ENCODE measurements at regions not wholly inside any gene's neighbourhood (a gene's known extent, or its start where the extent isn't known, plus 50 kb on each side); places are given as distances from the start of the nearest gene placed in this dataset.
A peak's percentile ranks its signal among the peaks of the same experiment; 100 is the strongest.
"Not testable (repeated sequence)": the region's sequence is repeated elsewhere in the genome, so short reads cannot be mapped to it uniquely, and the experiment has no call there.

GRCh38 chr14:21861153-21861552, 187.5 kb upstream of the OR4E1 start:
- no peak overlapping the region for H3K4me2 ChIP-seq (ENCODE audit: low read length)
- H4K20me1 ChIP-seq (ENCODE audit: insufficient read depth, low read length): no peaks in the 10 kb centered on the region
- no peak overlapping the region for H3K9ac ChIP-seq (ENCODE audit: low read length)
- TF ChIP-seq EZH2phosphoT487 (IDR thresholded peaks at IDR 0.05; ENCODE audit: low read depth): no peak
- TF ChIP-seq CTCF (IDR thresholded peaks at IDR 0.05; ENCODE audit: low read depth, low read length): no peak
- H3K27ac ChIP-seq (ENCODE audit: low read length): no peak overlapping the region
- H3K27me3 ChIP-seq (ENCODE audit: low read depth, low read length): peaks cover 34% of the 10 kb centered on the region
- H3K4me1 ChIP-seq (ENCODE audit: low read length): peaks cover 28% of the 10 kb centered on the region
- H3K4me3 ChIP-seq (ENCODE audit: low read length): no peak overlapping the region
- no peaks in the 10 kb centered on the region for H3K79me2 ChIP-seq (ENCODE audit: low read length)
- no peaks in the 10 kb centered on the region for H3K9me3 ChIP-seq (ENCODE audit: insufficient read depth, low read length)
- no peak overlapping the region for H2AFZ ChIP-seq (ENCODE audit: low read depth, low read length)
- H3K36me3 ChIP-seq (replicated peaks; ENCODE audit: low read depth, low read length): no peaks in the 10 kb centered on the region

GRCh38 chr14:21860172-21860571, 186.6 kb upstream of the OR4E1 start:
- Histone ChIP-seq H3K79me2 (ENCODE audit: low read length) (no peaks in the 10 kb centered on the region), H3K9ac (ENCODE audit: low read length) (no peak overlapping the region), H3K27me3 (ENCODE audit: low read depth, low read length) (peaks cover 35% of the 10 kb centered on the region), H4K20me1 (ENCODE audit: insufficient read depth, low read length) (no peaks in the 10 kb centered on the region), H2AFZ (ENCODE audit: low read depth, low read length) (no peak overlapping the region), H3K4me3 (ENCODE audit: low read length) (no peak overlapping the region), H3K36me3 (replicated peaks; ENCODE audit: low read depth, low read length) (no peaks in the 10 kb centered on the region), H3K4me1 (ENCODE audit: low read length) (peaks cover 28% of the 10 kb centered on the region), H3K4me2 (ENCODE audit: low read length) (no peak overlapping the region), H3K9me3 (ENCODE audit: insufficient read depth, low read length) (no peaks in the 10 kb centered on the region), H3K27ac (ENCODE audit: low read length) (no peak overlapping the region)
- TF ChIP-seq EZH2phosphoT487 (IDR thresholded peaks at IDR 0.05; ENCODE audit: low read depth): no peak
- TF ChIP-seq CTCF (IDR thresholded peaks at IDR 0.05; ENCODE audit: low read depth, low read length): peak; percentile 80

GRCh38 chr14:21852775-21853174, 179.2 kb upstream of the OR4E1 start:
- peak overlapping the region; percentile 82; the same call in 1 of the 2 replicates for H2AFZ ChIP-seq (ENCODE audit: low read depth, low read length)
- H3K79me2 ChIP-seq (ENCODE audit: low read length): no peaks in the 10 kb centered on the region
- no peak overlapping the region for H3K27ac ChIP-seq (ENCODE audit: low read length)
- no peak overlapping the region for H3K4me3 ChIP-seq (ENCODE audit: low read length)
- H3K4me1 ChIP-seq (ENCODE audit: low read length): peaks cover 3% of the 10 kb centered on the region; the same call in 1 of the 2 replicates
- H3K9ac ChIP-seq (ENCODE audit: low read length): no peak overlapping the region
- no peaks in the 10 kb centered on the region for H3K36me3 ChIP-seq (replicated peaks; ENCODE audit: low read depth, low read length)
- no peaks in the 10 kb centered on the region for H3K9me3 ChIP-seq (ENCODE audit: insufficient read depth, low read length)
- no peak for TF ChIP-seq CTCF (IDR thresholded peaks at IDR 0.05; ENCODE audit: low read depth, low read length)
- TF ChIP-seq EZH2phosphoT487 (IDR thresholded peaks at IDR 0.05; ENCODE audit: low read depth): no peak
- no peak overlapping the region; the same call in 1 of the 2 replicates for H3K4me2 ChIP-seq (ENCODE audit: low read length)
- peaks cover 46% of the 10 kb centered on the region for H3K27me3 ChIP-seq (ENCODE audit: low read depth, low read length)
- H4K20me1 ChIP-seq (ENCODE audit: insufficient read depth, low read length): no peaks in the 10 kb centered on the region

GRCh38 chr14:21852061-21852664, 178.5 kb upstream of the OR4E1 start:
- Histone ChIP-seq H3K9me3 (ENCODE audit: insufficient read depth, low read length) (no peaks in the 10 kb centered on the region), H3K4me1 (ENCODE audit: low read length) (peaks cover 4% of the 10 kb centered on the region; the same call in 1 of the 2 replicates), H3K27me3 (ENCODE audit: low read depth, low read length) (peaks cover 40% of the 10 kb centered on the region), H3K9ac (ENCODE audit: low read length) (no peak overlapping the region), H3K4me3 (ENCODE audit: low read length) (no peak overlapping the region), H3K27ac (ENCODE audit: low read length) (no peak overlapping the region), H4K20me1 (ENCODE audit: insufficient read depth, low read length) (no peaks in the 10 kb centered on the region), H3K79me2 (ENCODE audit: low read length) (no peaks in the 10 kb centered on the region), H3K4me2 (ENCODE audit: low read length) (peak overlapping the region; percentile 40), H3K36me3 (replicated peaks; ENCODE audit: low read depth, low read length) (no peaks in the 10 kb centered on the region), H2AFZ (ENCODE audit: low read depth, low read length) (peak overlapping the region; percentile 82; the same call in 1 of the 2 replicates)
- TF ChIP-seq EZH2phosphoT487 (IDR thresholded peaks at IDR 0.05; ENCODE audit: low read depth) (no peak), CTCF (IDR thresholded peaks at IDR 0.05; ENCODE audit: low read depth, low read length) (peak; percentile 85)

GRCh38 chr14:21846902-21847301, 173.3 kb upstream of the OR4E1 start:
- H3K27ac ChIP-seq (ENCODE audit: low read length); H3K36me3 ChIP-seq (replicated peaks; ENCODE audit: low read depth, low read length); H3K9me3 ChIP-seq (ENCODE audit: insufficient read depth, low read length); H3K9ac ChIP-seq (ENCODE audit: low read length); H4K20me1 ChIP-seq (ENCODE audit: insufficient read depth, low read length); H3K79me2 ChIP-seq (ENCODE audit: low read length): not testable (repeated sequence)
- Histone ChIP-seq H3K4me1 (ENCODE audit: low read length) (peaks cover 11% of the 10 kb centered on the region), H3K4me2 (ENCODE audit: low read length) (peak overlapping the region; percentile 94), H2AFZ (ENCODE audit: low read depth, low read length) (peak overlapping the region; percentile 77), H3K27me3 (ENCODE audit: low read depth, low read length) (peaks cover 39% of the 10 kb centered on the region), H3K4me3 (ENCODE audit: low read length) (peak overlapping the region; percentile 72)

All from OCI-LY3 (cell line).